ENCODE measurements at regions not wholly inside any gene's neighbourhood (a gene's known extent, or its start where the extent isn't known, plus 50 kb on each side); places are given as distances from the start of the nearest gene placed in this dataset.

GRCh38 chr3:95886616-95887015 lies 927.8 kb upstream of the EPHA6 start:
- DNase-seq, result no peak

DNA sequence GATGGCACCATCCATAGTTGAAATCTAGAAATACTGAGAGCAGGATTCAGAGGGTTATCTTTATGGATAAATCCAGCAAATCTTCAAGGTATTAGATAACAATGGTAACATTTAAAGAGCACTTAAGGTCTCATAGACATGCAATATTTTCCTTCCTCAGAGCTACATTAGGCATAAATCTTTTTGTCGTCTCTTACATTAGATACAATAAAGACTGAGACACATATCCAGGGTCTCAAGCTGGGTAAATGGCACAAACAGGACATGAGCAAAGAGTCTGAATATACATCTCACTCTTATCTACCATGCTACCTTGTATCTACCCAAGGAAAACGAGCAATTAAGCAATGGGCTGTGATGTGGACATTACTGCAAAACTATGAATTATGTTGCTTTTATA lies 927.3 kb upstream of the EPHA6 start:
- no peak for DNase-seq

- no peak for DNase-seq
Observed at GRCh38 chr3:95894820-95895219, 919.6 kb upstream of the EPHA6 start.

- no peak for DNase-seq
Observed at GRCh38 chr3:95899494-95899893, 914.9 kb upstream of the EPHA6 start.

- no peak for DNase-seq
Observed at GRCh38 chr3:95899911-95900310, 914.5 kb upstream of the EPHA6 start.

DNA sequence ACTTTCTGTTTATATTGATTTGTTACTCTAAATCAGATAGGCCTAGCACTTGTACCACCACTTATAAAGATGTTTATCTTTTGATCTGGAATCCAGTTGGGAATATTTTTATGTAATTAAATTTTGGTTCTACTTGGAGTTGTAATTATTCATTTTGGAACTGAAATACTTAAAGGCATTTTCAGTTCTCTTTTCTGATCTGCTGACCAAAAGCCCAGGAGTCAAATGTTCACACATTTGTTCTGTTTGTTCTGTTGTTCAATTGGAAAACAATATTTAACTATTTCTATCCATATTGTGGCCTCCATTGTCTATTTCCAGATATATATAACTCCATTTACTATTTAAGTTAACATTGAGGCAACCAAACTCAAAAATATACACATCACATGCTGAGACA lies 912.4 kb upstream of the EPHA6 start:
- DNase-seq, result no peak

DNA sequence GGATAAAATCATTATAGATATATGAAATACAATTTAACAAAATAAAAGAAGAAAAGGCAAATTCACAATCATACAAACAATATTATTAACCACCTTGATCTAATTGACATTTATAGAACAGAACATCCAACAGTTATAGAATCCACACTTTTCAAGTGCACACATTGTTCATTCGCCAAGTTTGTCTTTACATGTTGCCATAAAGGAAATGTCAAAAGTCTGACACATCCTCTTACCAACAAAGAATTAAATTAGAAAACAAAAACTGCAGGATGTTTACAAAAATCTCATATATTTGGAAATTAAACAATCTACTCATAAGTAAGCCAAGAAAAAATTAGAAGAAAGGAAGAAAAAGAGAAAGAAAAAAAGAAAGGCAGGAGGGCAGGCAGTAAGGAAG lies 909.2 kb upstream of the EPHA6 start:
- no peak for DNase-seq

DNA sequence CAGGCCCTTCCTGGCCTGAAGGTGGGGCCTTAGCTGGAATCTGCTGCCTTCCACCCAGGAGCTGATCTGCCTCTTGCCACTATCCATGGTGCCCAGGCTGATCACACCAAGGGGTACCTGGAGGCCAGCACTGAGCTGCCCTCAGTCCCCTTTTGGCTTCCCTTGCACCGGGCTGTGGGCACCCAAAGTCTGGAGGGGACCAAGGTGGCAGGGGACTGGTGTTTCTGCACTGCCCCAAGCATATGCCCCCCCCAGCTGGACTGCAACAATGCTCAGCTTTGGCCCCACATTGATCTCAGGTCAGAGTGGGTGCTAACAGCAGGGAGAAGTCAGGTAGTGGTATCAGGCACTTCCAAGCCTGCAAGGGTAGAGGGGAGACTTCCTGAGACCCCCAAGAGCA lies 902.6 kb upstream of the EPHA6 start:
- DNase-seq, result no peak

GRCh38 chr3:95923496-95924210 lies 890.7 kb upstream of the EPHA6 start:
- no peak for DNase-seq

- DNase-seq, result no peak
Observed at GRCh38 chr3:95926904-95927501, 887.4 kb upstream of the EPHA6 start.

GRCh38 chr3:95934181-95934580 lies 880.2 kb upstream of the EPHA6 start:
- no peak for DNase-seq

DNA sequence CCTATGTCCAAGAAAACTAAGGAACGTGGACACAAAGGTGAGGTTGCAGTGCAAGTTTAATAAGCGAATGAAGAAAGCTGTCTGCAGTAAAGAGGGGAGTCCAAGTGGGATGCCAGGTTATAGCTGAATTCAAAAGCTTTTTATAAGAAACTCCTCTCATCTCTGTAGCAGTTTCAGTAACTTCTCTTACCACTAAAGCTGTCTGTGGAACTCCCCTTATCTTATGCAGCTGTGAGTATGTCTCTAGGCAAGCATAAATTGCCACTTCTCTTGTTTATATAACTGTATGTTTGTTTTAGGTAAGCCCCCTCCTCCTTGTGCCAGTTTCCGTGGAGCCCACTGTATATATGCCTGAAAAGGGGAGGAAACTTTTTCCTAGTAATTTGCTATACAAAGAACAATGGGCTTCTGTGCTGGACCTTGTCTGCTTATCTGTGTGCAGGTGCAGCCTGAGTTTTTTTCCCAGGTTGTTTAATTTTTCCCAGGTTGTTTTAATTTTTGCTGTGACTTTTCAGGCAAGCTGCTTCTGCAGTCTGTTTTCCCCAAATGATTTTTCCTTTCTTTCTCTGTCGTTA lies 875.1 kb upstream of the EPHA6 start:
- DNase-seq, result no peak

- DNase-seq, result no peak
Observed at GRCh38 chr3:95965704-95966336, 848.6 kb upstream of the EPHA6 start.

GRCh38 chr3:95971573-95971972 lies 842.8 kb upstream of the EPHA6 start:
- DNase-seq, result no peak

DNA sequence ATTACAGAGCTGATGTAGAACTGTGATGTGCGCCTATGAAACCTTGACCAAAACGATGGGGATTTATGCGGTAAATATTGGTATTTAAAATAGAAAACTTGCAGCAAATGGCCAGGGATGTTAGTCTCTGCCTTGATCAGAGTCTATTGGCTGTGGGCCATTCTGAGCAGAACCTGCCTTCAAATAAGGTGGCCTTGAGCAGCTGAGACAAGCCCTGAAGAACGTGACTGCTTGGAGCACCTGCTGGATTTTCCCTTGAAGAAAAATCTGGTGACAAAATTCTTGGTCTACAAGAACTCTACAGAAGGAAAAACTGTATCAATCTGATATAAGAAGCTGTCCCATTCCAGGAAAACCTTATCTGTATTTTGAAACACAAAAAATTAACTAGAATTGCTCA lies 820.1 kb upstream of the EPHA6 start:
- DNase-seq, result no peak

DNA sequence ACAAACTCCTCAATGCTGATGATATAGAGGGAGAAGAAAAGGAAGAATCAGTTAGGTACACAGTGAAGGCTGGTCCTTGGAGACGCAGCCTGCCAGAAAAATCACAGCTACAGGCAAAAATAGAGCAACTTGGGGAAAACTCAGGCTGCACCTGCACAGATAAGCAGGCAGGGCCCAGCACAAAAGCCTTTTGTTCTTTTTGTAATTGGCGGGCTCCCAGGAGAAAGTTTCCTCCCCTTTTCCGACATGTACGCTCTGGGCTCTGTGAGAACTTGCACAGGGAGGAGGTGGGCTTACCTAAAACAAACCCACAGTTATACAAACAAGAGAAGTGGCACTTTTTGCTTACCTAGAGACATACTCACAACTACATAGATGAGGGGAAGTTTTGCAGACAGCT lies 813.4 kb upstream of the EPHA6 start:
- no peak for DNase-seq

DNA sequence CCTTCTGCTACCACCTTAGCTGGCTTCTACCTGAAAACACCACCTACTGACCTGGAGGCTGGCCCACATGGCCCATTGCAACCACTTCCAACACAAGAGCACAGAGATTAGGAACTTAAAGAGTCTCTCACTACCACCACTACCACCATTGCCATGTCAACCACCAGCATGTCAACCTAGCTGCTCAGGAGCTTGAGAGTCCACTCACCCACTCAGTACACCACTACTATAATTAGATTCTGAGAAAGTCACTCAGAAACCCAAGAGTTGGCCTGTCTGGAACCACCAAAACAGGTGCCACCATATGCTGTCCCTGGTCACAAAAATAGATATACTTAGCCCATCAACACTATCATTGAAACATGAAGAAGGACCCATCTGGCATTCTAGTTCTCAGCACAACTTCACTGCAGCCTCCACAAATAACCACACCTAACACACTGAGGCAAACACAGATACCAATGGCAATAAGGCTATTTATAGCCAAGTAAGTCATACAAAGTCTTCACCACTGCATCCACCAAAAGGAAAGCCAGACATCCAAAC lies 806.7 kb upstream of the EPHA6 start:
- DNase-seq, result no peak

- no peak for DNase-seq
Observed at GRCh38 chr3:96012939-96013338, 801.5 kb upstream of the EPHA6 start.

DNA sequence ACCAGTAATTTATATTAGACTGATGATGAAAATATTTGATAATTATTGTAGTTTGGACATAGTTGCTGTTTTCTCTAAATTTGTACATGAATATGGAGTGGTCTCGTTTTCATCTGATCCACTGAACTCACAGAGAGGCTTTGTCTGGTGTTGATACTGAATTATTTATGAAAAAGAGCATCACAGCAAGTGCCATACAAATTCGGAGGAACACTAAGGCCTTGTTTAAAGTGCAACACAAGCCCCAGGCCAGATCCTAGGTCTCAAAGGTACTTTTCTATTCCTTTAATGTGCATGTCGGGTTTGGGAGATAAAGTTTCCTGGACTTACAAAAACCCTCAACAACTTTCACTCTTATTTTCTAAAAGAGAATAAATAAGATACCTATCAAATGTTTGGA lies 796.8 kb upstream of the EPHA6 start:
- no peak for DNase-seq

GRCh38 chr3:96022676-96023075 lies 791.7 kb upstream of the EPHA6 start:
- DNase-seq, result no peak

DNA sequence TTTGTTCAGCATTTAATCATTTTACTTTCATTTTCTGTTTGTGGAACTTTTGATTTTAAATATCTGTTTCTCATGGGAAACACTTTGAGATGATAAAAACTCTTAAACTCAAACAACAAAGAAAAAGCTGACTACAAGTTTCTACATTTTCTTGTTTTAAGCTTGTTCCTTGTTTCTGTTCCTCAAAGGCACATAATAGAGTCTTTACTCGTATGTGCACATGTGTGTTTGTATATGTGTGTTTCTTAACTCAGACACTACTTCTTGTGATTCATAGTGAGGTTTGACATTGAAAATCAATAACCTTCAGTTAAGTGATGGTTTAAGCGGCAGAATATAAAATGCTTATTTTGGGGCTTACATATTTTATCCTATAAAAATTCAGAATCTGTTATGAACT lies 786.7 kb upstream of the EPHA6 start:
- no peak for DNase-seq

GRCh38 chr3:96039632-96040031 lies 774.8 kb upstream of the EPHA6 start:
- no peak for DNase-seq

DNA sequence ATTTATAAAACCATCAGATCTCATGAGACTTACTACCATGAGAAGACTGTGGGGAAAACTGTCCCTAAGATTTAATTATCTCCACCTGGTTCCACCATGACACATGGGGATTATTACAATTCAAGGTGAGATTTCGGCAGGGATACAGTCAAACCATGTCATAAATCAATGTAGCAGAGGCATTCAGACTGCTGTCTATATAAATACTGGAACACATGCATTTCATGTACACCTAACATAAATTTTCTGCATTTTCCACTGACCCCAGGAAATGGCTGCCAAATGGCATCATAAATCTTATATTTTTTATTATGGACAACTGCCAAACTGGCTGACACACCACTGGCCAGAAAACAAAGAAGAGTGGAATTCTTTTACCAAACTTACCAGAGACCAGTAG lies 755.1 kb upstream of the EPHA6 start:
- DNase-seq, result no peak

DNA sequence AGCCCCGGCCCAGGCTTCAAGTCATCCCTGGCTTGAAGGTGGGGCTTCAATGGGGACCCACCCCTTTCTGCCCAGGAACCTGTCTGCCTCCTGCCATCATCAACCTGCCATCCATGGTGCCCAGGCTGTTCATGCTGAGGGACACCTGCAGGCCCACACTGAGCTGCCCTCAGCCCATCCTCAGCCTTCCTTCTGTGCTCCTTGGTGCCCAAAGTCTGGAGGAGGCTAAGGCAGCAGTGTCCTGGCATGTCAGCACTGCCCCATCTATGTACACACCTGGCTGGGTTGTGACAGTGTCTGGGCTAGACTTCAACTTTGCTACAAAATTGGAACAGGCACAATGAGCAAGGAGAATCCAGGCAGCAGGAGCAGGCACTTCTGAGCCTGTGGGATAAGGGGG lies 745.3 kb upstream of the EPHA6 start:
- DNase-seq, result no peak
